ENCODE measurements at regions not wholly inside any gene's neighbourhood (a gene's known extent, or its start where the extent isn't known, plus 50 kb on each side); places are given as distances from the start of the nearest gene placed in this dataset.

GRCh38 chr10:43946445-43946844 is 297.8 kb upstream of the ZNF32 start:
- H3K4me3 ChIP-seq (ENCODE audit: low read depth, low read length), result no peak overlapping the region
- no peak for DNase-seq (ENCODE audit: low read depth, low spot score)
- no peak for TF ChIP-seq CTCF (IDR thresholded peaks at IDR 0.05; ENCODE audit: low read depth, low read length)
- in situ Hi-C loops (cut with HindIII; ENCODE audit: low sequenced_read_pairs), result no loop called here

- no peak overlapping the region for H3K4me3 ChIP-seq (ENCODE audit: low read depth, low read length)
- TF ChIP-seq CTCF (IDR thresholded peaks at IDR 0.05; ENCODE audit: low read depth, low read length), result no peak
- DNase-seq (ENCODE audit: low read depth, low spot score), result no peak
- in situ Hi-C loops (cut with HindIII; ENCODE audit: low sequenced_read_pairs), result no loop called here
Observed at GRCh38 chr10:43945908-43946307, 297.2 kb upstream of the ZNF32 start.

GRCh38 chr10:43945094-43945730 is 296.5 kb upstream of the ZNF32 start:
- in situ Hi-C loops (cut with HindIII; ENCODE audit: low sequenced_read_pairs), result no loop called here
- TF ChIP-seq CTCF (IDR thresholded peaks at IDR 0.05; ENCODE audit: low read depth, low read length), result no peak
- H3K4me3 ChIP-seq (ENCODE audit: low read depth, low read length), result no peak overlapping the region
- DNase-seq (ENCODE audit: low read depth, low spot score), result no peak

- in situ Hi-C loops (cut with HindIII; ENCODE audit: low sequenced_read_pairs), result no loop called here
- H3K4me3 ChIP-seq (ENCODE audit: low read depth, low read length), result no peak overlapping the region
- no peak for DNase-seq (ENCODE audit: low read depth, low spot score)
- no peak for TF ChIP-seq CTCF (IDR thresholded peaks at IDR 0.05; ENCODE audit: low read depth, low read length)
Observed at GRCh38 chr10:43944381-43945093, 295.9 kb upstream of the ZNF32 start.

- TF ChIP-seq CTCF (IDR thresholded peaks at IDR 0.05; ENCODE audit: low read depth, low read length), result no peak
- no peak overlapping the region for H3K4me3 ChIP-seq (ENCODE audit: low read depth, low read length)
- DNase-seq (ENCODE audit: low read depth, low spot score), result no peak
- in situ Hi-C loops (cut with HindIII; ENCODE audit: low sequenced_read_pairs), result no loop called here
Observed at GRCh38 chr10:43943818-43944360, 295.2 kb upstream of the ZNF32 start.

- no peak for DNase-seq (ENCODE audit: low read depth, low spot score)
- in situ Hi-C loops (cut with HindIII; ENCODE audit: low sequenced_read_pairs), result no loop called here
- no peak overlapping the region for H3K4me3 ChIP-seq (ENCODE audit: low read depth, low read length)
Observed at GRCh38 chr10:43943119-43943817, 294.6 kb upstream of the ZNF32 start.

More at GRCh38 chr10:43943119-43943817, 294.6 kb upstream of the ZNF32 start:
- no peak for TF ChIP-seq CTCF (IDR thresholded peaks at IDR 0.05; ENCODE audit: low read depth, low read length)
